ENCODE measurements at regions not wholly inside any gene's neighbourhood (a gene's known extent, or its start where the extent isn't known, plus 50 kb on each side); places are given as distances from the start of the nearest gene placed in this dataset.

DNA sequence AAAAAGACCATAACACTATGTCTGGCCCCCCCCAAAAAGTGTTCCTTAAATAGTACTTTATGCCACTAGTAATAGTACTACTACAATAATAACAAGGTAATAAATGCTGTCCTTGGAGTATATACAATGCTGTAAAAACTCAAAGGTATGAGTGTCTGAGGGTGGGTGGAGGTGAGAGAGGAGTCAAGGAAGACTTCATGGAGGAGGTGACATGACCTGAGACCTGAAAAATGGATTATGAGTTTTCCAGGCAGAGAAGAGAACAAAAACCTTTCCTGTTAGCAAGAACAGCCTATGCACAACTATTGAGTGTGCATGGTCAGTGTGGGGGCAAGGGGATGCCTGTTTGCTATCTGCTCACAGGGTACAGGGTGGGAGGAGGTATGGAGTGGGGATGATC lies 290.2 kb upstream of the USP24 start:
- Histone ChIP-seq H3K27ac (no peak overlapping the region), H3K27me3 (peaks cover 0 to 5% of the 10 kb centered on the region in 2 donors), H3K36me3 (no peaks in the 10 kb centered on the region), H3K4me3 (no peak overlapping the region), H3K9me3 (no peaks in the 10 kb centered on the region), H3K4me1 (no peaks in the 10 kb centered on the region)
- TF ChIP-seq POLR2A (IDR thresholded peaks at IDR 0.05), result no peak
- TF ChIP-seq, protein P1, sequence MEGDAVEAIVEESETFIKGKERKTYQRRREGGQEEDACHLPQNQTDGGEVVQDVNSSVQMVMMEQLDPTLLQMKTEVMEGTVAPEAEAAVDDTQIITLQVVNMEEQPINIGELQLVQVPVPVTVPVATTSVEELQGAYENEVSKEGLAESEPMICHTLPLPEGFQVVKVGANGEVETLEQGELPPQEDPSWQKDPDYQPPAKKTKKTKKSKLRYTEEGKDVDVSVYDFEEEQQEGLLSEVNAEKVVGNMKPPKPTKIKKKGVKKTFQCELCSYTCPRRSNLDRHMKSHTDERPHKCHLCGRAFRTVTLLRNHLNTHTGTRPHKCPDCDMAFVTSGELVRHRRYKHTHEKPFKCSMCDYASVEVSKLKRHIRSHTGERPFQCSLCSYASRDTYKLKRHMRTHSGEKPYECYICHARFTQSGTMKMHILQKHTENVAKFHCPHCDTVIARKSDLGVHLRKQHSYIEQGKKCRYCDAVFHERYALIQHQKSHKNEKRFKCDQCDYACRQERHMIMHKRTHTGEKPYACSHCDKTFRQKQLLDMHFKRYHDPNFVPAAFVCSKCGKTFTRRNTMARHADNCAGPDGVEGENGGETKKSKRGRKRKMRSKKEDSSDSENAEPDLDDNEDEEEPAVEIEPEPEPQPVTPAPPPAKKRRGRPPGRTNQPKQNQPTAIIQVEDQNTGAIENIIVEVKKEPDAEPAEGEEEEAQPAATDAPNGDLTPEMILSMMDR (IDR thresholded peaks at IDR 0.05), result no peak
- ATAC-seq, result no peak
- intact Hi-C loops (cut with DNase I), result no loop called here
- no peak for DNase-seq

DNA sequence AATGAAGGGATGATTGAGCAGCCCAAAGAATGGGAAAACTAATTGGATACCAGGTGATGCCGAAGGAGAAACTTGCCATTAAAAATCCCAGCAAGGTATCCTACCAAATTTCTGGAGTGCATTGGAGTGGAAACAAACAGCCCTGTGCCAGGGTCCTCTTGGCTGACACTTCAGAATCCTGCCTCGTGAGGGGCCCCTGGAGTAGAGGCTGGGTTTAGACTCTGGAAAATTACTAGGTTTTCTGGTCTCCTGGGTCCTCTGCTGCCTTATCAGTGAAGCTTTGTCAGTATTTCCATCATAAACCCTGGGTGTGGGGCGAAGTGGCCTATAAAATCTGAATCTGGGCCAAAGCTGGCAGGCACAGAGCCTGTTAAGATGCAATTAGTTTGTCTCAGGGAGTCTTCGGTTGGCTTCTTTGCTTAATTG lies 289.2 kb upstream of the USP24 start:
- ATAC-seq (no peak), DNase-seq (no peak)
- Histone ChIP-seq H3K36me3 (no peaks in the 10 kb centered on the region), H3K27ac (no peak overlapping the region), H3K4me3 (no peak overlapping the region), H3K9me3 (no peaks in the 10 kb centered on the region), H3K27me3 (peaks cover 0 to 5% of the 10 kb centered on the region in 2 donors), H3K4me1 (no peaks in the 10 kb centered on the region)
- intact Hi-C loops (cut with DNase I), result no loop called here
- WGBS (ENCODE audit: insufficient coverage, low coverage, low lambda C conversion rate, missing lambda C conversion rate), result 83% methylated on average over 4 of the region's 4 CpGs
- TF ChIP-seq, protein P1 (IDR thresholded peaks at IDR 0.05), result no peak
- no peak for TF ChIP-seq POLR2A (IDR thresholded peaks at IDR 0.05)

DNA sequence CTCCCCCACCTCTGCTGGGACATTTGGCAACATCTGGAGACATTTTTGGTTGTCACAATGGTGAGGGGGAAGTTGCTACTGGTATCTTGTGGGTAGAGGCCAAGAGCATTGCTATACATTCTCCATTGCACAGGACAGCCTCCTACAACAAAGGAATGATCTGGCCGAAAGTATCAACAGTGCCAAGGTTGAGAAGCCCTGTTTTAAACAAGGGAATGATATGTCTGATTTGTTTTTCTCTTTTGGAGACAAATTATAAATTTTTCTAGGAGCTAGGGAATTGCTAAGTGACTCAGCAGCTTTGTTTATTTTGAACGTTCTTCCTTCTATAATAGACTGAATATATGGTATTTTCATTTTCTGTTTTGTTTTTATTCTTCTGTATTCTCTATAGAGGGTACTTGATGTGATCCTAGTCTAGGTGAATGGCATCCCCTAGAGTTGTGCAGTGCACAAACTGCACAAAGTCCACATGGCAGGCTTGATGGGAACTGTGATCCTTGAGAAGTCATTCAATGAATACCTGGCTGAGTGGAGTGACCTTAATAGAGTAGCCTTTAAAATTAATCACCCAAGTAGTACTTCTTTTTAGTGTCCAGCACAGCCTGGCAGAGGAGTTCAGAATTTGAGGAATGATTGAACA lies 288.6 kb upstream of the USP24 start:
- no peak overlapping the region for H3K27ac ChIP-seq
- no peaks in the 10 kb centered on the region for H3K36me3 ChIP-seq
- no peak for TF ChIP-seq POLR2A (IDR thresholded peaks at IDR 0.05)
- TF ChIP-seq, protein P1 (IDR thresholded peaks at IDR 0.05), result no peak
- H3K27me3 ChIP-seq, result peaks cover 0 to 5% of the 10 kb centered on the region in 2 donors
- no peaks in the 10 kb centered on the region for H3K4me1 ChIP-seq
- no peaks in the 10 kb centered on the region for H3K9me3 ChIP-seq
- H3K4me3 ChIP-seq, result no peak overlapping the region
- intact Hi-C loops (cut with DNase I), result no loop called here
- no peak for DNase-seq
- no peak for ATAC-seq
- WGBS (ENCODE audit: insufficient coverage, low coverage, low lambda C conversion rate, missing lambda C conversion rate), result 59% methylated on average over 2 of the region's 2 CpGs

GRCh38 chr1:55500601-55501000 lies 285.4 kb upstream of the USP24 start:
- no peak overlapping the region for H3K4me3 ChIP-seq
- no peak overlapping the region for H3K27ac ChIP-seq
- H3K27me3 ChIP-seq, result no peaks in the 10 kb centered on the region
- intact Hi-C loops (cut with DNase I), result no loop called here
- H3K36me3 ChIP-seq, result no peaks in the 10 kb centered on the region
- ATAC-seq (no peak), DNase-seq (no peak)
- no CpG with 5 or more reads among the region's 6 CpGs for WGBS (ENCODE audit: insufficient coverage, low coverage, low lambda C conversion rate, missing lambda C conversion rate)
- H3K9me3 ChIP-seq, result no peaks in the 10 kb centered on the region
- no peaks in the 10 kb centered on the region for H3K4me1 ChIP-seq
- no peak for TF ChIP-seq POLR2A (IDR thresholded peaks at IDR 0.05)
- TF ChIP-seq, protein P1 (IDR thresholded peaks at IDR 0.05), result no peak

DNA sequence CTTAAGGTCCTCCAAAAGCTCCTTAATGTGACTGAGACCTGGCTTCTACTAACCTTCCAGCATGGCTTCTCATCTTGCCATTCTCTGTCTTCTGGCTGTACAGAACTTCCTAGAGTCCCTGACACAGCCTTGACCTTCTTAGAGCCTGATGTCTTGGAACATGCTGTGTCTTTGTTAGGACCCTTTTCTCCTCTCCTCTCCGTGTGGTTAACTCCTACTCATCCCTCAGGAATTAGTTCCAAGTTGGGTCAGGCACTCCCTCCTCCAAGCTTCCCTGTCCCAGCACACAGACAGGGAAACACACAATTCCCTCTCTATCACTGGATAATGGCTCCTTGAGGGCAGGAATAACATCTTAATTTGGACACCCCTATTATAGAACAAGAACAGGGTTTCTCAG lies 275.4 kb upstream of the USP24 start:
- DNase-seq (no peak), ATAC-seq (no peak)
- H3K9me3 ChIP-seq, result no peaks in the 10 kb centered on the region
- no peaks in the 10 kb centered on the region for H3K27me3 ChIP-seq
- TF ChIP-seq, protein P1 (IDR thresholded peaks at IDR 0.05), result no peak
- no peak for TF ChIP-seq POLR2A (IDR thresholded peaks at IDR 0.05)
- intact Hi-C loops (cut with DNase I), result no loop called here
- 70% methylated on average over 1 of the region's 1 CpG for WGBS (ENCODE audit: insufficient coverage, low coverage, low lambda C conversion rate, missing lambda C conversion rate)
- no peak overlapping the region for H3K4me3 ChIP-seq
- no peaks in the 10 kb centered on the region for H3K36me3 ChIP-seq
- H3K4me1 ChIP-seq, result no peaks in the 10 kb centered on the region
- H3K27ac ChIP-seq, result no peak overlapping the region
